ENCODE measurements at regions not wholly inside any gene's neighbourhood (a gene's known extent, or its start where the extent isn't known, plus 50 kb on each side); places are given as distances from the start of the nearest gene placed in this dataset.

DNA sequence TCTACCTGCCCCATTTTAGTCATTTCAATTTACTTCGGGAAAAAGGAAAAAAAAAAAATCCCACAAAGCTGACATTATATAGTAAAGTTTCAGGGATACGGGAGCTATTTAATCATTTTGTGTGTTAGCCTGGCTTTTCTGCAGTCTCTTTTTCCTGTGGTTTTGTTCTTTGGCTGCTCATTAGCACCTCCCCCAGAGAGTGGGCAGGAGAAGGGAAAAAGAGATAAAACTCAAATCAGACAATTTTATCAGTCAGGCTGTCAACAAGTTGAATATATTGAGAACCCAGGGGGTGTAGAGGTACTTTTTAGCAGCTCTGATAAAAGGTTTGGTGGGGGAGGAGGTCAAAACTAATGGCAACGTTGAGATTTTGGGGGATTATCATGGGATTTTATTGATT is 559.0 kb upstream of the PSMD7 start:
- Histone ChIP-seq H2AK5ac (ENCODE audit: low read length, severe bottlenecking) (no peak overlapping the region), H2BK120ac (ENCODE audit: low read depth, low read length) (no peak overlapping the region), H3K27me3 (ENCODE audit: control insufficient read depth in 1 of 2, insufficient read depth in 1 of 2, low read length in 2 of 2) (no peaks in the 10 kb centered on the region), H3K79me1 (replicated peaks; ENCODE audit: low read length, poor library complexity, severe bottlenecking) (no peaks in the 10 kb centered on the region), H2BK5ac (ENCODE audit: low read depth, low read length, poor library complexity, severe bottlenecking) (no peak overlapping the region), H3K9ac (ENCODE audit: low read length) (no peak overlapping the region), H3K27ac (ENCODE audit: low read length, poor library complexity, severe bottlenecking) (no peak overlapping the region), H3K4me1 (ENCODE audit: control insufficient read depth, insufficient read depth, low read depth, low read length) (peaks cover 2% of the 10 kb centered on the region), H4K8ac (ENCODE audit: low read length) (no peak overlapping the region), H2BK15ac (ENCODE audit: low read depth, poor library complexity, severe bottlenecking) (no peak overlapping the region), H3K4me2 (ENCODE audit: low read length, poor library complexity, severe bottlenecking) (no peak overlapping the region), H3K23ac (ENCODE audit: low read length in 2 of 2) (no peak overlapping the region), H3K4me3 (ENCODE audit: insufficient read depth in 1 of 2, low read depth in 1 of 2, low read length in 2 of 2) (no peak overlapping the region), H3K14ac (ENCODE audit: low read length in 2 of 2) (no peak overlapping the region), H3K36me3 (ENCODE audit: control insufficient read depth in 1 of 2, insufficient read depth in 2 of 2, low read depth in 1 of 2, low read length in 2 of 2) (no peaks in the 10 kb centered on the region), H3K9me3 (ENCODE audit: control insufficient read depth, low read length) (peaks cover 6% of the 10 kb centered on the region), H3K4ac (ENCODE audit: low read depth in 1 of 2, low read length in 2 of 2) (no peak overlapping the region), H4K91ac (ENCODE audit: low read length) (no peak overlapping the region), H2AFZ (ENCODE audit: low read depth, low read length) (no peak overlapping the region), H2BK12ac (ENCODE audit: low read length in 2 of 2) (no peak overlapping the region), H3K18ac (ENCODE audit: low read depth in 1 of 2, low read length in 2 of 2) (no peak overlapping the region)
- 29% methylated on average over 2 of the region's 3 CpGs for WGBS
- DNase-seq: no peak

DNA sequence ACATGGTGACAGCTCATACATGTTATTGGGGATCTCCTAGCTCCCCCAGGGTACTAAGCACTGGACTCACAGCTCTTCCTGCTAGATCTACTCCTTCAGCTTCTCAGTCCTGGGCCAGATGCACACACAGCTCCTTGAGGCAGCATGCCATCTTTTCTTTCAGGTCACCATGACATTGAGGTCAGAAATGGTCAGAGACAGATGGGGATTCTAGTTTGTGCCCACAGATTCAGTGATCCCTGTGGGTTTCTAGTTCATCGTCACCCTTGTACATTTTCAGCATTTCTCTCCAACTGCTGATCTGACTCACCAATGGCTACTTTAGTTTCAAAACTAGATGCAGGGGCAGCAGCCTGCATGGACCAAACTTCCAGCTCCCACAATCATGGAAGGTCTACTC is 560.7 kb upstream of the PSMD7 start:
- Histone ChIP-seq H3K23ac (ENCODE audit: low read length in 2 of 2) (no peak overlapping the region), H3K36me3 (ENCODE audit: control insufficient read depth in 1 of 2, insufficient read depth in 2 of 2, low read depth in 1 of 2, low read length in 2 of 2) (no peaks in the 10 kb centered on the region), H3K4me2 (ENCODE audit: low read length, poor library complexity, severe bottlenecking) (no peak overlapping the region), H2AFZ (ENCODE audit: low read depth, low read length) (no peak overlapping the region), H2BK15ac (ENCODE audit: low read depth, poor library complexity, severe bottlenecking) (no peak overlapping the region), H3K14ac (ENCODE audit: low read length in 2 of 2) (no peak overlapping the region), H2BK120ac (ENCODE audit: low read depth, low read length) (no peak overlapping the region), H3K79me1 (replicated peaks; ENCODE audit: low read length, poor library complexity, severe bottlenecking) (no peaks in the 10 kb centered on the region), H3K9me3 (ENCODE audit: control insufficient read depth, low read length) (peaks cover 10% of the 10 kb centered on the region), H3K4me3 (ENCODE audit: insufficient read depth in 1 of 2, low read depth in 1 of 2, low read length in 2 of 2) (no peak overlapping the region), H4K91ac (ENCODE audit: low read length) (no peak overlapping the region), H2BK5ac (ENCODE audit: low read depth, low read length, poor library complexity, severe bottlenecking) (no peak overlapping the region), H3K9ac (ENCODE audit: low read length) (no peak overlapping the region), H3K4me1 (ENCODE audit: control insufficient read depth, insufficient read depth, low read depth, low read length) (peaks cover 2% of the 10 kb centered on the region), H4K8ac (ENCODE audit: low read length) (no peak overlapping the region), H3K4ac (ENCODE audit: low read depth in 1 of 2, low read length in 2 of 2) (no peak overlapping the region), H2BK12ac (ENCODE audit: low read length in 2 of 2) (no peak overlapping the region), H3K18ac (ENCODE audit: low read depth in 1 of 2, low read length in 2 of 2) (no peak overlapping the region), H3K27me3 (ENCODE audit: control insufficient read depth in 1 of 2, insufficient read depth in 1 of 2, low read length in 2 of 2) (no peaks in the 10 kb centered on the region), H3K27ac (ENCODE audit: low read length, poor library complexity, severe bottlenecking) (no peak overlapping the region), H2AK5ac (ENCODE audit: low read length, severe bottlenecking) (no peak overlapping the region)
- 89% methylated on average over 1 of the region's 1 CpG for WGBS
- DNase-seq: no peak

DNA sequence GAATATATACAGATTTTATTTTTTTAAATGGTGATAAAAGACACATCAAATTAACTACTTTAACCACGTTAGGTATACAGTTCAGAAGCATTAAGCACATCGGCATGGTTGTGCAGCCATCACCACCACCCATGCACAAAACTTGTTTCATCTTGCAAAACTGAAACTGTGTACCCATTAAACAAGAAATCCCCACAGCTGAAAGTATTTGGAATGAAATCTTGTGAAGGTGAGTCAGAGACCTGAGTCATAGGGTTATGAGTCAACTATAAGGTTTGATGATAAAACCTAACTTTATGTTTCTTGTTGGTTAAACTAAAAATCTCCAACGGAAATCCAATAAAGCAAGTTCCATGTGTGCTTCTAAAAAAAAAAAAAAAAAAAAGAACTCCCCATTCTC is 561.6 kb upstream of the PSMD7 start:
- Histone ChIP-seq H3K36me3 (ENCODE audit: control insufficient read depth in 1 of 2, insufficient read depth in 2 of 2, low read depth in 1 of 2, low read length in 2 of 2) (no peaks in the 10 kb centered on the region), H3K79me1 (replicated peaks; ENCODE audit: low read length, poor library complexity, severe bottlenecking) (no peaks in the 10 kb centered on the region), H2BK120ac (ENCODE audit: low read depth, low read length) (no peak overlapping the region), H3K23ac (ENCODE audit: low read length in 2 of 2) (no peak overlapping the region), H2AK5ac (ENCODE audit: low read length, severe bottlenecking) (no peak overlapping the region), H2BK15ac (ENCODE audit: low read depth, poor library complexity, severe bottlenecking) (no peak overlapping the region), H4K91ac (ENCODE audit: low read length) (no peak overlapping the region), H3K4me1 (ENCODE audit: control insufficient read depth, insufficient read depth, low read depth, low read length) (peaks cover 2% of the 10 kb centered on the region), H2AFZ (ENCODE audit: low read depth, low read length) (no peak overlapping the region), H3K27ac (ENCODE audit: low read length, poor library complexity, severe bottlenecking) (no peak overlapping the region), H2BK5ac (ENCODE audit: low read depth, low read length, poor library complexity, severe bottlenecking) (no peak overlapping the region), H3K9ac (ENCODE audit: low read length) (no peak overlapping the region), H4K8ac (ENCODE audit: low read length) (no peak overlapping the region), H3K27me3 (ENCODE audit: control insufficient read depth in 1 of 2, insufficient read depth in 1 of 2, low read length in 2 of 2) (no peaks in the 10 kb centered on the region), H2BK12ac (ENCODE audit: low read length in 2 of 2) (no peak overlapping the region), H3K4me3 (ENCODE audit: insufficient read depth in 1 of 2, low read depth in 1 of 2, low read length in 2 of 2) (no peak overlapping the region), H3K9me3 (ENCODE audit: control insufficient read depth, low read length) (peaks cover 10% of the 10 kb centered on the region), H3K18ac (ENCODE audit: low read depth in 1 of 2, low read length in 2 of 2) (no peak overlapping the region), H3K4ac (ENCODE audit: low read depth in 1 of 2, low read length in 2 of 2) (no peak overlapping the region), H3K14ac (ENCODE audit: low read length in 2 of 2) (no peak overlapping the region), H3K4me2 (ENCODE audit: low read length, poor library complexity, severe bottlenecking) (no peak overlapping the region)
- peak; percentile 32 for DNase-seq
- WGBS: 79% methylated on average over 2 of the region's 3 CpGs

DNA sequence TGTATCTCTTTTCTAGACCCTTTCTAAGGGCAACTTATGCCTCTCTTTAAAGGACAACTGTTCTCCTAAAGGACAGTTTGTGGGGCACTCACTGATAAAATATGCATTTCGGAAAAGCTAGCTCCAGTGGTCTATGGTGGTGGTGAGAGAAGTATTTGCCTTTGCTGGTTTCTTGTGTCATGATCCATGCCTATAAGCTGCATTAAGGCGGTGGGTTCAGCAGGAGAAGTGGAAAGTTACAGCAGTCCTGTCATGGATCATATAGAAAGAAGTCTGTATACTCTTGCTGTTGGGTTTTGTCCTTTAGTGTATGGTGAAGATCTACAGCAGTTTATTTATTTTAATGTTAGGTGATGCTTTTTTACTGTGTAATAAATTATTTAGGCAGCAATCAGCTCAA is 563.9 kb upstream of the PSMD7 start:
- H3K4me3 ChIP-seq (ENCODE audit: insufficient read depth in 1 of 2, low read depth in 1 of 2, low read length in 2 of 2): no peak overlapping the region
- no peaks in the 10 kb centered on the region for H3K27me3 ChIP-seq (ENCODE audit: control insufficient read depth in 1 of 2, insufficient read depth in 1 of 2, low read length in 2 of 2)
- no peaks in the 10 kb centered on the region for H3K79me1 ChIP-seq (replicated peaks; ENCODE audit: low read length, poor library complexity, severe bottlenecking)
- no peak overlapping the region for H2BK120ac ChIP-seq (ENCODE audit: low read depth, low read length)
- peaks cover 2% of the 10 kb centered on the region for H3K4me1 ChIP-seq (ENCODE audit: control insufficient read depth, insufficient read depth, low read depth, low read length)
- H3K4ac ChIP-seq (ENCODE audit: low read depth in 1 of 2, low read length in 2 of 2): no peak overlapping the region
- no peak overlapping the region for H2BK15ac ChIP-seq (ENCODE audit: low read depth, poor library complexity, severe bottlenecking)
- H2BK5ac ChIP-seq (ENCODE audit: low read depth, low read length, poor library complexity, severe bottlenecking): no peak overlapping the region
- no peak overlapping the region for H3K23ac ChIP-seq (ENCODE audit: low read length in 2 of 2)
- peaks cover 10% of the 10 kb centered on the region for H3K9me3 ChIP-seq (ENCODE audit: control insufficient read depth, low read length)
- no peaks in the 10 kb centered on the region for H3K36me3 ChIP-seq (ENCODE audit: control insufficient read depth in 1 of 2, insufficient read depth in 2 of 2, low read depth in 1 of 2, low read length in 2 of 2)
- no peak overlapping the region for H2AFZ ChIP-seq (ENCODE audit: low read depth, low read length)
- no peak overlapping the region for H3K18ac ChIP-seq (ENCODE audit: low read depth in 1 of 2, low read length in 2 of 2)
- DNase-seq: no peak
- H3K4me2 ChIP-seq (ENCODE audit: low read length, poor library complexity, severe bottlenecking): no peak overlapping the region
- no peak overlapping the region for H2BK12ac ChIP-seq (ENCODE audit: low read length in 2 of 2)
- H4K91ac ChIP-seq (ENCODE audit: low read length): no peak overlapping the region
- 69% methylated on average over 2 of the region's 2 CpGs for WGBS
- no peak overlapping the region for H3K14ac ChIP-seq (ENCODE audit: low read length in 2 of 2)
- H3K27ac ChIP-seq (ENCODE audit: low read length, poor library complexity, severe bottlenecking): no peak overlapping the region
- no peak overlapping the region for H4K8ac ChIP-seq (ENCODE audit: low read length)
- no peak overlapping the region for H3K9ac ChIP-seq (ENCODE audit: low read length)
- no peak overlapping the region for H2AK5ac ChIP-seq (ENCODE audit: low read length, severe bottlenecking)

Measured in mesenchymal stem cell (in vitro differentiated cells and primary cell).